Sigmoid colon (tissue), 4 donors: ENCODE measurements at regions not wholly inside any gene's neighbourhood (a gene's known extent, or its start where the extent isn't known, plus 50 kb on each side); places are given as distances from the start of the nearest gene placed in this dataset.

ENCODE experiments used
- EP300 ChIP-seq, 4 donors: sonication (generic); formaldehyde crosslinking; IDR thresholded peaks; one replicate each; pipeline ENCODE4 v1.6.1; 2017; ENCODE audit warnings: antibody characterized with exemption in 4 of 4
- POLR2A ChIP-seq, 2 donors: fragments of 450-650 bp; IDR thresholded peaks; one replicate each; pipeline ENCODE4 v1.6.1; 2016; ENCODE audit warnings: antibody characterized with exemption in 2 of 2, mild to moderate bottlenecking in 2 of 2, moderate library complexity in 2 of 2
- TF ChIP-seq, protein P1 (sequence below), 4 experiments: fragments of 450-650 bp in 3 of 4; fragments of 200-600 bp in 1 of 4; IDR thresholded peaks; one replicate each; pipeline ENCODE4 v1.5.1; 2016 to 2019; ENCODE audit warnings: antibody characterized with exemption in 4 of 4, mild to moderate bottlenecking in 3 of 4, moderate library complexity in 2 of 4

DNA sequence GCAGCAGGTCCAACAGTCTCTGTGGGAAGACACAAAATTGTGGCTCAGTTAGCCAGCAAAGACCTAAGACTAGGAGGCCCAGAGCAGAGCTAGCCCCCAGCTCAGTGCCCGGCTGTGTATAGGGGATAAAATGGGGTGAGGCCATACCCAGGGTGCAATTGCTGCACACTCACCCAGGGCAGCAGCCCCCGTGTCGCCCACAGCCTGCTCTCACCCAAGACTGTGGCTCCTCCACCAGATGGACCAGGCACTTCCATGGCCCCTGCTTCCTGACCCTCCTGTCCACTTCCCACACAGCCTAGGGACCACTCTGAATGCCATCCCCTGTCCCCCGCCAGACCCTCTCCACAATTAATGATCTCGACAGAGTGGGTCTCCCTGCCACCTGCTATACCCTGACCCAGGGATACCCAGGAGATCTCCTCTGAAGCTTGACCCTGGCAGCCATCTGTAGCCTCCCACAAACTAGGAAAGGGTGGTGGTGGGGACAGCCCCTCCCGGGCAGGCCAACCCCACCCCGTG lies 85.7 kb downstream of the HS1BP3 start:
- TF ChIP-seq EP300 (IDR thresholded peaks at IDR 0.05) (no peak), POLR2A (IDR thresholded peaks at IDR 0.05) (no peak)
- TF ChIP-seq, protein P1, sequence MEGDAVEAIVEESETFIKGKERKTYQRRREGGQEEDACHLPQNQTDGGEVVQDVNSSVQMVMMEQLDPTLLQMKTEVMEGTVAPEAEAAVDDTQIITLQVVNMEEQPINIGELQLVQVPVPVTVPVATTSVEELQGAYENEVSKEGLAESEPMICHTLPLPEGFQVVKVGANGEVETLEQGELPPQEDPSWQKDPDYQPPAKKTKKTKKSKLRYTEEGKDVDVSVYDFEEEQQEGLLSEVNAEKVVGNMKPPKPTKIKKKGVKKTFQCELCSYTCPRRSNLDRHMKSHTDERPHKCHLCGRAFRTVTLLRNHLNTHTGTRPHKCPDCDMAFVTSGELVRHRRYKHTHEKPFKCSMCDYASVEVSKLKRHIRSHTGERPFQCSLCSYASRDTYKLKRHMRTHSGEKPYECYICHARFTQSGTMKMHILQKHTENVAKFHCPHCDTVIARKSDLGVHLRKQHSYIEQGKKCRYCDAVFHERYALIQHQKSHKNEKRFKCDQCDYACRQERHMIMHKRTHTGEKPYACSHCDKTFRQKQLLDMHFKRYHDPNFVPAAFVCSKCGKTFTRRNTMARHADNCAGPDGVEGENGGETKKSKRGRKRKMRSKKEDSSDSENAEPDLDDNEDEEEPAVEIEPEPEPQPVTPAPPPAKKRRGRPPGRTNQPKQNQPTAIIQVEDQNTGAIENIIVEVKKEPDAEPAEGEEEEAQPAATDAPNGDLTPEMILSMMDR (IDR thresholded peaks at IDR 0.05) = no peak
